DND-41 (cell line): ENCODE measurements at regions not wholly inside any gene's neighbourhood (a gene's known extent, or its start where the extent isn't known, plus 50 kb on each side); places are given as distances from the start of the nearest gene placed in this dataset.

Experiments used
- CTCF ChIP-seq: IDR thresholded peaks from 2 replicates; pipeline ENCODE4 v1.5.1; 2012; ENCODE audit warnings: borderline replicate concordance, low read length, moderate library complexity, mild to moderate bottlenecking; ENCODE audit not compliant: poor library complexity, severe bottlenecking; ENCODE audit errors: extremely low read depth
- EZH2 ChIP-seq: IDR thresholded peaks from 3 replicates; pipeline ENCODE4 v1.6.1; 2012; ENCODE audit warnings: borderline replicate concordance, low read depth, mild to moderate bottlenecking, moderate library complexity, low read length, inconsistent platforms; ENCODE audit not compliant: severe bottlenecking

GRCh38 chr3:147924755-147925154 is 515.6 kb downstream of the ZIC1 start:
- TF ChIP-seq EZH2 (no peak), CTCF (no peak)
